Tibial nerve (tissue), 4 donors: ENCODE measurements at regions not wholly inside any gene's neighbourhood (a gene's known extent, or its start where the extent isn't known, plus 50 kb on each side); places are given as distances from the start of the nearest gene placed in this dataset.
A peak's percentile ranks its signal among the peaks of the same experiment; 100 is the strongest.

Experiments used
- DNase-seq, 2 donors: peaks; one replicate each; pipeline ENCODE4 v3.0.0-alpha.2; 2019; ENCODE audit warnings: low spot score in 2 of 2
- H3K27ac ChIP-seq, 4 donors: fragments of 200-600 bp; sonication (generic) in 3 of 4; one replicate each; pipeline ENCODE4 v1.5.1; 2017 to 2019; ENCODE audit warnings: mild to moderate bottlenecking in 1 of 4
- H3K27me3 ChIP-seq, 2 donors: fragments of 200-600 bp; sonication (generic) in 1 of 2; one replicate each; pipeline versions ENCODE4 v1.5.1 to v1.6.0; 2017 to 2019
- H3K36me3 ChIP-seq, 3 donors: fragments of 200-600 bp; sonication (generic); one replicate each; pipeline ENCODE4 v1.5.1; 2018 to 2019
- H3K4me1 ChIP-seq, 4 donors: fragments of 200-600 bp; sonication (generic) in 3 of 4; one replicate each; pipeline ENCODE4 v1.5.1; 2017 to 2019
- H3K4me3 ChIP-seq, 4 donors: fragments of 200-600 bp; sonication (generic) in 3 of 4; one replicate each; pipeline ENCODE4 v1.5.1; 2017 to 2019; ENCODE audit warnings: mild to moderate bottlenecking in 1 of 4, moderate library complexity in 1 of 4
- H3K9me3 ChIP-seq, 4 donors: fragments of 200-600 bp; sonication (generic) in 3 of 4; one replicate each; pipeline ENCODE4 v1.5.1; 2017 to 2019
- CTCF ChIP-seq, 5 experiments: fragments of 200-600 bp in 3 of 5; fragments of 450-650 bp in 2 of 5; sonication (generic) in 3 of 5; IDR thresholded peaks; one replicate each; pipeline ENCODE4 v1.5.1; 2016 to 2019; ENCODE audit warnings: antibody characterized with exemption in 5 of 5, mild to moderate bottlenecking in 3 of 5, moderate library complexity in 2 of 5
- EP300 ChIP-seq, 2 donors: sonication (generic); formaldehyde crosslinking; IDR thresholded peaks; one replicate each; pipeline ENCODE4 v1.6.1; 2017; ENCODE audit warnings: antibody characterized with exemption in 2 of 2, mild to moderate bottlenecking in 1 of 2
- POLR2A ChIP-seq, 2 donors: fragments of 450-650 bp; IDR thresholded peaks; one replicate each; pipeline ENCODE4 v1.6.1; 2017; ENCODE audit warnings: antibody characterized with exemption in 2 of 2, mild to moderate bottlenecking in 2 of 2, moderate library complexity in 2 of 2
- WGBS, 2 donors: methylation state at CpG; one replicate each; pipeline ENCODE4 v1.1.5; 2018; 5-methylcytosine and 5-hydroxymethylcytosine counted together

- DNase-seq: no peak
- 48 to 49% methylated on average over 4 of the region's 4 CpGs for WGBS, 2 donors
- no peak overlapping the region for H3K27ac ChIP-seq
- no peaks in the 10 kb centered on the region for H3K9me3 ChIP-seq
- no peak for TF ChIP-seq EP300 (IDR thresholded peaks at IDR 0.05)
- TF ChIP-seq CTCF (IDR thresholded peaks at IDR 0.05): no peak
- TF ChIP-seq POLR2A (IDR thresholded peaks at IDR 0.05): no peak
- no peaks in the 10 kb centered on the region for H3K27me3 ChIP-seq
- H3K36me3 ChIP-seq: no peaks in the 10 kb centered on the region
- H3K4me3 ChIP-seq: no peak overlapping the region
- H3K4me1 ChIP-seq: no peaks in the 10 kb centered on the region
Observed at GRCh38 chr6:77561768-77562314, 91.0 kb upstream of the MEI4 start.

GRCh38 chr6:77565370-77565769 is 87.5 kb upstream of the MEI4 start:
- H3K9me3 ChIP-seq: no peaks in the 10 kb centered on the region
- no peaks in the 10 kb centered on the region for H3K36me3 ChIP-seq
- TF ChIP-seq CTCF (IDR thresholded peaks at IDR 0.05) (no peak), EP300 (IDR thresholded peaks at IDR 0.05) (no peak), POLR2A (IDR thresholded peaks at IDR 0.05) (no peak)
- H3K4me3 ChIP-seq: no peak overlapping the region
- H3K27me3 ChIP-seq: no peaks in the 10 kb centered on the region
- DNase-seq: no peak
- H3K4me1 ChIP-seq: no peaks in the 10 kb centered on the region
- H3K27ac ChIP-seq: peak overlapping the region in 1 of 4 donors; percentile 36

GRCh38 chr6:77566235-77566634 is 86.6 kb upstream of the MEI4 start:
- no peaks in the 10 kb centered on the region for H3K36me3 ChIP-seq
- H3K4me3 ChIP-seq: no peak overlapping the region
- DNase-seq: no peak
- H3K27ac ChIP-seq: no peak overlapping the region
- 95 to 97% methylated on average over 1 of the region's 1 CpG for WGBS, 2 donors
- H3K9me3 ChIP-seq: no peaks in the 10 kb centered on the region
- H3K27me3 ChIP-seq: no peaks in the 10 kb centered on the region
- TF ChIP-seq CTCF (IDR thresholded peaks at IDR 0.05): no peak
- no peak for TF ChIP-seq EP300 (IDR thresholded peaks at IDR 0.05)
- TF ChIP-seq POLR2A (IDR thresholded peaks at IDR 0.05): no peak
- no peaks in the 10 kb centered on the region for H3K4me1 ChIP-seq

GRCh38 chr6:77568570-77568969 is 84.3 kb upstream of the MEI4 start:
- no peak overlapping the region for H3K4me3 ChIP-seq
- H3K36me3 ChIP-seq: no peaks in the 10 kb centered on the region
- no peak for TF ChIP-seq CTCF (IDR thresholded peaks at IDR 0.05)
- TF ChIP-seq EP300 (IDR thresholded peaks at IDR 0.05): no peak
- TF ChIP-seq POLR2A (IDR thresholded peaks at IDR 0.05): no peak
- H3K27ac ChIP-seq: no peak overlapping the region
- no peaks in the 10 kb centered on the region for H3K4me1 ChIP-seq
- WGBS, 2 donors: 83 to 86% methylated on average over 1 of the region's 1 CpG
- H3K27me3 ChIP-seq: no peaks in the 10 kb centered on the region
- no peaks in the 10 kb centered on the region for H3K9me3 ChIP-seq
- no peak for DNase-seq

- no peaks in the 10 kb centered on the region for H3K4me1 ChIP-seq
- no peaks in the 10 kb centered on the region for H3K9me3 ChIP-seq
- no peaks in the 10 kb centered on the region for H3K27me3 ChIP-seq
- H3K4me3 ChIP-seq: no peak overlapping the region
- 80 to 88% methylated on average over 2 of the region's 2 CpGs for WGBS, 2 donors
- TF ChIP-seq CTCF (IDR thresholded peaks at IDR 0.05) (no peak), EP300 (IDR thresholded peaks at IDR 0.05) (no peak), POLR2A (IDR thresholded peaks at IDR 0.05) (no peak)
- DNase-seq: no peak
- H3K36me3 ChIP-seq: no peaks in the 10 kb centered on the region
- H3K27ac ChIP-seq: no peak overlapping the region
Observed at GRCh38 chr6:77573843-77574242, 79.0 kb upstream of the MEI4 start.
